GM19455 (cell line): ENCODE measurements at regions not wholly inside any gene's neighbourhood (a gene's known extent, or its start where the extent isn't known, plus 50 kb on each side); places are given as distances from the start of the nearest gene placed in this dataset.

ENCODE experiments used
- ATAC-seq: cut with Tn5 transposase; IDR thresholded peaks from one replicate; pipeline ENCODE4 v1.9.1; 2021; ENCODE audit not compliant: unreplicated experiment

GRCh38 chr2:15776992-15777702 is 163.2 kb upstream of the MYCN start:
- ATAC-seq, result no peak

GRCh38 chr2:15777795-15778371 is 162.5 kb upstream of the MYCN start:
- ATAC-seq, result no peak

GRCh38 chr2:15778529-15779219 is 161.7 kb upstream of the MYCN start:
- ATAC-seq, result no peak

GRCh38 chr2:15779381-15780041 is 160.8 kb upstream of the MYCN start:
- ATAC-seq, result no peak

GRCh38 chr2:15780234-15780633 is 160.1 kb upstream of the MYCN start:
- ATAC-seq, result no peak

GRCh38 chr2:15780912-15781574 is 159.3 kb upstream of the MYCN start:
- no peak for ATAC-seq

- no peak for ATAC-seq
Observed at GRCh38 chr2:15782009-15782751, 158.2 kb upstream of the MYCN start.

DNA sequence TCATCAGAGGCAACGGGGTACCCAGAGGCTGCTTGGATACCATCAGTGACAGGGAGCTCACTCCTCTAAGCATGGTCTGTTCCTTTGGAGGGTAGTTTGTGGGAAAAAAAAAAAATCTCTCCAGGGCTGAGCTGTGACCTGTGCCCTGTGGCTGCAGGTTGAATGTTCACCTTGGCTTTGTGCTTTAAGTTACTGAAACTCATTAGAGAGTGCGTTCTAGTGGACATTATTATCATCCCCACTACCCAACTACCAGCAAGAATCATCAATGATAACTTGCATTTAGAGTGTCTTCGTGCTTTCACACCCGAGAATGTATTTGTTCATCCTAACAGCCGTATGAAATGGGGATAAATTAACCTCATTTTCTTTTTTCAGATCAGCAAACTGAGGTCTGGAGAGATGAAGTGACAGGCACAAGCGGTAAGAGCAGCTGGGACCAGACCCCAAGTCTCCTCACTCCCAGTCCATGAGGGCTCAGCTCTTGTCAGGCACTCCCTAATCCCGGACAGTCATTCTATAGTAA is 157.5 kb upstream of the MYCN start:
- no peak for ATAC-seq

- ATAC-seq, result no peak
Observed at GRCh38 chr2:15783489-15783888, 156.9 kb upstream of the MYCN start.

GRCh38 chr2:15784106-15784885 is 156.1 kb upstream of the MYCN start:
- no peak for ATAC-seq

DNA sequence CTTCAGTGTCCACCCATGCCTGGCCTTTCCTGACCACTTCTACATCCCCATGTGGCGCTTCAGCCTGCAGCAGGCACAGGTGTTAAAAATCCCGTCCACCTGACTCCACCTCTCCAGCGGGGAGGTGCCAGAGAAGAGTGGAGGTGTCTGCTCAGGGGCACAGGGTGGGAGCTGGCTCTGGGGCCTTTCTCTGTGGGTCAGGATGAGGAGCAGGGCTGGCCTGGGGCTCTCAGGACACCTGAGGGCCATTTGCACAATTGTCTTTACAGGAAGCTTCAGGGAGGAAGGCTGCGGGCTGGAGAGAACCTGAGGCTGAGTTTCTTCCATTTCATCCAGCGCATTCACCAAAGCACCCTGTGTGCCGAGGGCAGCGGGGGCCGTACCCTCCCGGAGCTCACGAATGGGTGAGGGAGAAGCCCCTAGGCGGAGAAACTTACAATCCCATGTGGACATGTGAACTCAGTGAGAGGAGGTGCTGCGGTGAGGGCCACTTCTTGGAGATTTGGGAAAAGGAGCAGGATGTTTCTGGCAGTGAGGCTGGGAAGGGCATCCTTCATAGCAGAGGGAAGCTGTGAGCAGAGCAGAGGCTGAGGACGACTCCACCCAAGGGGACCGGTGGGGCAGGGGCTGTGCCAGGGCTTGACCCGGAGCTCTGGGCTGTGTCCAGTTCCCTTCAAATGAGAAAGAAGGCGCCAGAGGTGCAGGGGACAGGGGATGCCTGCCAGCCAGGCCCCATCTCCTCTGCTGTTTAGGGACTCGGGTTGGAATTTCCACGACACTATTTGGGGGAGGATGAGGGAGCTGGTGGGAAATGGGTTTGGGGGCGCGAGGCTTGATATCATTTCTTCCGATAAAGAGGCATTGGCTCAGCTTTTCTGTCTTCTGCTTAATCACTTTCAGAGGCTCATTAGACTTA is 155.2 kb upstream of the MYCN start:
- no peak for ATAC-seq

GRCh38 chr2:15786003-15786654 is 154.2 kb upstream of the MYCN start:
- no peak for ATAC-seq

GRCh38 chr2:15786901-15787300 is 153.4 kb upstream of the MYCN start:
- ATAC-seq, result no peak

DNA sequence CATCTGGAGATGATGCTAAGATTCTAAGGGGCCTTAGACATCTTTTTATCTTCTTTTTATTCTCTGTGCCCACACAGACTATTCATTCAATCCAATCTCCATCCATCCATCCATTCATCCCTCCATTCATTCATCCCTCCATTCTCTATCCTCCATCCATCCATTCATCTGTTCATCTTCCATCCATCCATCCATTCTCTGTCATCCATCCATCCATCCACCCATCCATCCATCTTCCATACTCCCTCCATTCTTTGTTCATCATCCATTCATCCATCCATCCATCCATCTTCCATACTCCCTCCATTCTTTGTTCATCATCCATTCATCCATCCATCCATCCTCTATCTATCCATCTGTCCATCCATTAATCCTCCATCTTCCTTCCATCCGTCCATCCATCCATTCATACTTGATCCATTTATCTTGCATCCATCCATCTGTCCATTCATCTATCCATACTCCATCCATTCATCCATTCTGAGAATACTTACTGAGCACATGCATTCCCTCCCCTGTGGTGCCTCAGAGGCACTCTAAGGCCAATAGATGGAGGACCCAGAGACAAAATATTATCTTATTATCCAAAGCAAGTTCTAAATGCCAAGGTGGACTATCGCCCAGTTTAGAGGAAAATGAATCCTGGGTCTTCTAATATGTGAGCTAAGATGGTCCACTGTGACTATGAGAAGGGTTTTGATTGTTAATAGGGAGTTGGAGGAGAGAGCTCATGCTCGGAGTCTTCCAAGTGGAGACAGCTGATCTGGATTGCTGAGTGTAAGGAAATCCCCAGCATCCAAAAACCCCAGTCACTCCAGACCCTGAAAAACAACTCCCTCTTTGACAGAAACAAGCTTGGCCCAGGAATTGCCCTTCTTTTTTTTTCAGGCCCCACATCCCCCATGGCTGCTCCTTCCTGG is 152.6 kb upstream of the MYCN start:
- no peak for ATAC-seq

DNA sequence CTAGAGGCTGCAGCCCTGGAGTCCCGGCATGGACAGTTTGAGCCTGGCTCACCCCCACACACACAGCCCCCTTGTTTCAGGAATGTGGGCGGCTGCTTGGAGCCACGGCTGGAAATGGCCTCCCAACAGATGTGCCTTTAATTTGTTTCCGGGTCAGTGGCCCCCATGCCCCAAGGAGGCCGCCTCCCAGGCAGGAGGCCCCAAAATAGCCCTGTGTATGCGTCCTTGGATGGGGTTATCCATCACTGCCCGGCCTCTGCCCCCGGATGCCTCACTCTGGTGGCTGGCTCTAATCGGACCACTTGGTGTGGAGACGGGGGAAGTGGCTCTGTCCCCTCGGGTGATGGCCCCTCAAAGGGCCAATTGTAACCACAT is 151.9 kb upstream of the MYCN start:
- no peak for ATAC-seq

- ATAC-seq, result no peak
Observed at GRCh38 chr2:15788830-15789229, 151.5 kb upstream of the MYCN start.
